ENCODE measurements at regions not wholly inside any gene's neighbourhood (a gene's known extent, or its start where the extent isn't known, plus 50 kb on each side); places are given as distances from the start of the nearest gene placed in this dataset.

DNA sequence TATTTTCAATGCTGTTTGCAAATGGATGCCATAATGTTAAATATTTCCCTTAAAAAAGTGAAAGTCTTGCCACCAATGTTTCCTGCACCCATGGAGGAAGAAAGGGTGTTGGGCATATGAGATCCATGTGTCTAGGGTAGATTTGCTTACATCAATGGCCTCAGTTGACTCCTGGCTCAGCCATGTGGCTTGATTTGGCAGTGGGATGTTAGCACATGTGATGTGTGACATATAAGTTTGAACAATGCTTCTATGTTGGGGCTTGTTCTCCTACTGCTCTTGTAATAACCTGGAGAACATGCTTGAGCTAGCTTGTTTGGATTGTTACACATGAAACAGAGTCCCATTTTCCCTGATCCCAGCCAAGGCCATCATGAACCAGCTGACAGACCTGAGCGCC, 187.6 kb downstream of the SCP2D1 start:
- TF ChIP-seq POLR2AphosphoS5 (IDR thresholded peaks at IDR 0.05) (no peak), CTCF (IDR thresholded peaks at IDR 0.05) (no peak), POLR2A (IDR thresholded peaks at IDR 0.05) (no peak), EP300 (IDR thresholded peaks at IDR 0.05) (no peak)
